H1 (cell line): ENCODE measurements at regions not wholly inside any gene's neighbourhood (a gene's known extent, or its start where the extent isn't known, plus 50 kb on each side); places are given as distances from the start of the nearest gene placed in this dataset.

Source experiments
- ATF3 ChIP-seq: IDR thresholded peaks from 2 replicates; pipeline ENCODE4 v1.6.1; 2011; ENCODE audit warnings: low read depth, mild to moderate bottlenecking, low read length; ENCODE audit not compliant: insufficient read depth
- CBX8 ChIP-seq: fragments of 300-800, 300-1000 bp; sonication (generic); IDR thresholded peaks from 2 replicates; pipeline ENCODE4 v1.7.1; 2016; ENCODE audit warnings: low read depth, low read length, borderline replicate concordance
- CHD7 ChIP-seq: fragments of 300-600 bp; sonication (generic); IDR thresholded peaks from 2 replicates; pipeline ENCODE4 v1.7.1; 2012; ENCODE audit warnings: low read length, moderate library complexity, mild to moderate bottlenecking, inconsistent platforms; ENCODE audit not compliant: insufficient replicate concordance
- GTF2F1 ChIP-seq: IDR thresholded peaks from 2 replicates; pipeline ENCODE4 v1.6.1; 2012; ENCODE audit warnings: low read depth, low read length, improper control_type of control experiment, borderline replicate concordance
- HDAC2 ChIP-seq, 2 experiments: fragments of 300-600 bp in 1 of 2; sonication (generic) in 1 of 2; IDR thresholded peaks; 2 replicates each; pipeline ENCODE4 v1.6.1; 2011 to 2012; ENCODE audit warnings: low read depth in 2 of 2, low read length in 2 of 2, mild to moderate bottlenecking in 2 of 2, moderate library complexity in 2 of 2, borderline replicate concordance in 1 of 2, inconsistent platforms in 1 of 2
- KDM5A ChIP-seq: fragments of 200-600 bp; IDR thresholded peaks from 2 replicates; pipeline ENCODE4 v1.7.1; 2012; ENCODE audit warnings: mild to moderate bottlenecking, low read length, inconsistent platforms, mixed read lengths
- RNF2 ChIP-seq: fragments of 200-900, 300-1000 bp; sonication (generic); IDR thresholded peaks from 2 replicates; pipeline ENCODE4 v1.7.1; 2016; ENCODE audit warnings: borderline replicate concordance, low read depth, mild to moderate bottlenecking, antibody characterized with exemption, low read length; ENCODE audit not compliant: poor library complexity, severe bottlenecking; ENCODE audit errors: missing control alignments
- SIRT6 ChIP-seq: IDR thresholded peaks from one replicate; pipeline ENCODE4 v1.7.1; 2012; ENCODE audit warnings: low read length, inconsistent platforms
- SRF ChIP-seq: IDR thresholded peaks from 2 replicates; pipeline ENCODE4 v1.6.1; 2011; ENCODE audit warnings: mild to moderate bottlenecking, low read depth, low read length, moderate library complexity

GRCh38 chr21:38206646-38207045, 50.1 kb upstream of the KCNJ15 start (continued):
- no peak for TF ChIP-seq CHD7
- no peak for TF ChIP-seq RNF2
- TF ChIP-seq HDAC2 (IDR thresholded peaks at IDR 0.05; ENCODE audit: borderline replicate concordance in 1 of 2, low read depth in 2 of 2, low read length in 2 of 2): no peak
- TF ChIP-seq SIRT6: no peak
- no peak for TF ChIP-seq SRF
- no peak for TF ChIP-seq KDM5A
- TF ChIP-seq GTF2F1: no peak
- no peak for TF ChIP-seq CBX8
- no peak for TF ChIP-seq ATF3
